ENCODE measurements at regions not wholly inside any gene's neighbourhood (a gene's known extent, or its start where the extent isn't known, plus 50 kb on each side); places are given as distances from the start of the nearest gene placed in this dataset.
"Not testable (repeated sequence)": the region's sequence is repeated elsewhere in the genome, so short reads cannot be mapped to it uniquely, and the experiment has no call there.

- DNase-seq (ENCODE audit: low read depth in 4 of 4, low spot score in 1 of 4) = no peak
Measured at GRCh38 chr1:29428280-29428615, 191.9 kb downstream of the PTPRU start.

DNA sequence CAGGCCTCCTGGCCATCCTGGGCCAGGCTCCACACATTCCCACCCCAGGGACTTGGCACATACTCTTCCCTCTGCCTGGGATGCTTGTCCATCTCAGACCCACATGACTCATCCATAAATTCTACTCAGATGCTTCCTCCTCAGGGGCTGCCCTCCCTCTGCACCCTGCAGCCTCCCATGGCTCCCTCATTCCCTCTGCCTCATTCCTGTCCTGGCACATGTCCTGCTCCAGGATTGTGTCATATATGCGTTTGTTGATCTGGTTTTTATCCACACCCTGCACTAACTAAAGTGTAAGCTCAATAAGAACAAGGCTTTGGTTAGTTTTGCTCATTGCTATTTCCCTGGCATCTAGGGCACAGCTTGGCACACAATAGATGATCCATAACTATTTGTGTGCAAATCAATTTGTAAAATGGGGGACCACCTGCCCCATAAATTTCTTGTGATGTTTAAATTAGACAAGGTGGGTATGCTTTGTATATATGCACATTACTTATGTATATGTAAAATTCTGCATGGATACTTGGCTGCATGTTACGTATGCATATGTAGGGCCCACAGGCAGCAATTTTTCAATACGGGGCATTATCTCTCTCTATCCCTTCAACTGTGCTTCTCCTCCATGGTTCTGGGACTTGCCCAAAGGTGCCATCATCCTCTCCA, 191.4 kb downstream of the PTPRU start:
- no peak for DNase-seq (ENCODE audit: low read depth in 4 of 4, low spot score in 1 of 4)

DNA sequence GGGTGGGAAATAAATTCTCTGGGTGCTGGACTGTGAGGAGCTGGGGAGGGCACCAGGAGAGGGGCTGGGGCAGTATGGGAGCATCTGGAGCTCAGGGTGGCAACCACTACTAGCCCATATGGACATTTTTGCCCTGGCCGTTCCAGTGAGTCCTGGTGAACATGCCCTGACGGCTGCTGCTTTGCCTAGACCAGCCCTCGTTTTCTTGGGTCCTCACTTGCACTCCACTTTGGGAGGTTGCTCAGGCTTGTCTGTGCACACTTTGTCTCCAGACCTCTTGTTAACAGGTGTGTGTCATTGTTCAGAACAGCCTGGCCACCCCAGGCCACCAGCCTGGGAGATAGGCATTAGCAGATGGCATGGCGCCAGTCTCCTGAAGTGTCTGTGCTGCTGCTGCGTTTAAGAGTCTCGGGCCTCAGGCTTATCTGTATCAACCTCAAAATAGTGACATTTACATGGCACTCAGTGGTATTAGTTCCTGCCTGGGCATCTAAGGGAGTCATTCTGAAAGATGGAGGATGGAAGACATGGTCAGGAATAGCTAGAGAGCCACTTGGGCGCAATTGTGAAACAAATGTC, 190.5 kb downstream of the PTPRU start:
- no peak for DNase-seq (ENCODE audit: low read depth in 4 of 4, low spot score in 1 of 4)

DNA sequence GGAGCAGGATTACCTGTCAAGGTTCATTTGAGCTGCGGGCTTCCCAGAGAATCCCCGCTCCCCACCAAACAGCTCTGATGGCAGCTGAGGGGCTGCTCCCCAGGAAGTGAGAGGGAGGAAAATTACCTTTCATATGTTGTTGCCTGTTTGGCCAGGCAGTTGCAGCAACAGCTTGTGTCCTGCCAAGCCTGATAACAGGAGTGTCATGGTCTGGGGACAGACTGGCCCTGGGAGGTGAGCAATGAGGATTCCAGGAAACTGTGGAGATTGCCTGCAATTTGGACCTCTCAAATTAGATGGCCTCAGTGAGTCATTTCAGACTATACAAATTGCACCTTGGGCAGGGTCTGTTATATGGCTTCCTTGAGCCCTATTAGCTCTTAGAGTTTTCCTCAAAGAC, 189.3 kb downstream of the PTPRU start:
- DNase-seq (ENCODE audit: low read depth in 4 of 4, low spot score in 1 of 4) = no peak

DNA sequence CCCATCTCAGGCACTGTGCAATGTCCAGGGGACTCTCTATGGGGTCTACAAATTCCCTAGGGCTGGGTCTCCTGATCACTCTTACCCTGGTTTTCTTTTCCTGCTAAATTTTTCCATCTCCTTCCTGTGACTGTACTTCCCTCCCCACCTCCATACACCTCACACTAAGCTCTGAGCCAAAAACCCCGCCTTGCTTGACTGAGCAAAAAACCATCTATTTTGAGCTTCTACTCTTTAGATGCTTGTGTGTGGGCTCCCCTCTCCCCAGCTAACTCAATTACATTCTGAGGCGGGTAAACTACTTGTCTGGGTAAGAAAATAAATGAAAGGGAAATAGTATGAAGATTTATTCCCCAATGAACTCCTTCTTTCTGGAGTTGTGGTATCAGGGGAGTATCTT, 187.9 kb downstream of the PTPRU start:
- no peak for DNase-seq (ENCODE audit: low read depth in 4 of 4, low spot score in 1 of 4)

GRCh38 chr1:29420202-29420601, 183.9 kb downstream of the PTPRU start:
- no peak for DNase-seq (ENCODE audit: low read depth in 4 of 4, low spot score in 1 of 4)

- no peak for DNase-seq (ENCODE audit: low read depth in 4 of 4, low spot score in 1 of 4)
Measured at GRCh38 chr1:29417971-29418370, 181.6 kb downstream of the PTPRU start.

DNA sequence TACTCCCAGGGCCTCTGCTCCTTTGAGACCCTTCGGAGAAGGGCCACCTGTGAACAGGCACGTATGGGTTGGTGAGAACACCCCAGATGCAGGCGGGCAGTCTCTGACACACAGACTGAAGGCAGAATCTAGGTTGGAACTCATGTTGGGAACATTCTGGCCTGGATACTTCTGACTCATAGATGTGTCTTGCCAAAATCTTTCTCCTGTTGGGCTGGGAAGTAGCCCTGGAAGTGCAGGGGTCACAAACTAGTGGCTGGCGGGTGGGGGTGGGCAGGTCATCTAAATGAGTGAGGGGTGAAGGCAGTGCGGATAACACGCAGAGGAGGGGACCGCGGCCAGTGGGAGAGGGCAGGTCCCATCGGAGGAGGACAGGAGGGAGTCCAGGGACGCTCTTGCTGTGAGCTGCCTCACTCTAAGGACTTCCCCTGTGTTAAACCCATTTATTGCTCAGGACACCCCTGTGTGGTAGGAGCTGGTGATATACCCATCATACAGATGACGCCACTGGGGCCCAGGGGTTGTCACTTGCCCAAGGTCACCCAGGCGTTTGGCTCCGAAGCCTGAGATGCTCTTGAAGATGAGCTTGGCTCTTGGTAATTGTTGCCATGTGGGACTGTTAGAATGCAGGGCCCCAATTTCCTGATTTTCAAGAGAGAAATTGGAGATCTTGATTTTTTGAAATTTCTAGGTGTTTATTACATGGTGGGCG, 181.0 kb downstream of the PTPRU start:
- DNase-seq (ENCODE audit: low read depth in 4 of 4, low spot score in 1 of 4) = no peak

DNA sequence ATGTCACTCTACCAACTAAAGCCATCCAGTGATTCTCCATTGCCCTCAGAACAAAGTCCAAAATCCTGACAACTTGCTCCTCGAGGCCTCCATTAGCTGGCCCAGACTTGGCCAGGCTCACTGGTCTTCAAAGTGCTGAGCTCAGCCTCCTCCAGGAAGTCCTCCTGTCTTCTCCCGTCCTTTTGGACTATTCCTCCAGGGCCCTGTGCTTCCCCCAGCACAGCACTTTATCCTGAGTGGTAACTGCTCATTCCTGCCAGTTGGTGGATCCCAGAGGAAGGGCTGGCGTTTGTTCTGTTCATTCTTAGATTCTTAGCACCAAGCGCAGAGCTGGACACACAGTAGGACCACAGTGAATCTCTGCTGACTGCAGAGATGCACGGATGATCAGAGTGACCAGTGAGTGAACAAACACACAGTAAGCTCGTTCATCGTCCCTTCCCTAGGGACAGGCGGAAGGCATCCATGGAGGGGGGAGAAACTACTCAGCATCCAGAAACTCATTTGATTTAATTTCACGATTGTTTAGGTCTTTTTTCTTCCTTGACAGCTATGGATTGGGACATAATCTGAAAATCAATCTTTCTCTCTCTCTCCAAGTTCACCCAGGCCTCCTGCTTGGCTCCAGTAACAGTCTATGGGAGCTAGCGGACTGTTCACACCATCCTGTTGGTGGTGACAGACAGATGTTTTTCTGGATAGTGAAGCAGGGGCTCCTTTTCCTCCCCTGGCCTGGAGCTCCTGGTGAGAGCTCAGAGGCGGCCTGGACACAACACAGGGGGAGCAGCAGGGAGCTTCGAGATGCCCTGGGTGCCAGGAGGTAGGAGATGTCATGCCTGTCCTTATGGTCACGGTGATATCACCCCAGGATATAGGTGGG, 180.2 kb downstream of the PTPRU start:
- DNase-seq (ENCODE audit: low read depth in 4 of 4, low spot score in 1 of 4) = no peak

DNA sequence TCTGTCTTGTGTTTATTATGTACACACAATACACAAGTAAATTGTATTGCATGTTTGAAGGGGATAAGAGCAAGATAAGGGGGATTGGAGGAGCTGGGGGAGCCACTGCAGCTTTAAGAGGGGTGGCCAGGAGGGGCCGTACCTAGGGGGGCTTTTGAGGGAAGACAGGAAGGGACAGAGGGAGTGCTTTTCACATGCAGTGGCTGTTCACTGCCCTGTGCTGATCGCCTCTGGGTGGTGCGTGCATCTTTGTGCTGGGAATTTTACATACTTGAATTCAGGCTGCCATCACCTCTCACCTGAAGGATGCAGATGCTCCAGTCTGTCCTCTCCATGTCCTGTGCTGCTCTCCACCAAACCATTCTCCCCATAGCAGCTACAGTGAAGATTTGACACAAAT, 179.5 kb downstream of the PTPRU start:
- no peak for DNase-seq (ENCODE audit: low read depth in 4 of 4, low spot score in 1 of 4)

DNA sequence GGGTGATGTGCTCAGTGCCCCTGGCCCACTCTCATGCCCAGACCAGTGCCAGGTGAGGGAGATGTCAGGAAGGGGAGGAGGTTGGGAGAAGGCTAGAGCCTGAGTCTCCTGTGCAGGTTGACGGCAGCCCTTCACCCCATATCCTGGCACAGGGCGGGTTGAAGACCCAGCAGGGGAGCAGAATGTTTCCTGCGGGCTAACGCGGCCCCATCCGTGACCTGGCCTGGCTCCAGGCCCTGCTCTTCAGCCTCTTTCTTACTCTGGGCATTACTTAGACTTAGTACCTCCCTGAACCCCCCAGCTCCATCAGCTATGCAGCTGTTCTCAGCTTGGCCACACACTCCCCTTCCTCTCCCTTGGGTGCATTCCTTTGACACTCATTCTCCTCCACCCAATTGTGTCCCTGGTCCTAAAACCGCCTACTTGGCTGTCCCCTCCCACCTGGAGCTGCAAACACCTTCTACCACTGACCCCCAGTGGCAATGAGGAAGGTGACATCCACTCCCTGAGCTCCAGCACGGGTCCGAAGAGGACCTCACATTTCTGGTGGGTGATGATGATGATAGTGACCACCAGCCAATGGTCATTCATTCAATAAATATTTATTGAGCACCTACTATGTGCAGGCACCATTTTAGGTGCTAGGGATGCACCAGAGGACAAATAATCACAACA, 179.0 kb downstream of the PTPRU start:
- DNase-seq (ENCODE audit: low read depth in 4 of 4, low spot score in 1 of 4) = no peak

- DNase-seq (ENCODE audit: low read depth in 4 of 4, low spot score in 1 of 4) = no peak
Measured at GRCh38 chr1:29414086-29414485, 177.8 kb downstream of the PTPRU start.

GRCh38 chr1:29413661-29414060, 177.3 kb downstream of the PTPRU start:
- no peak for DNase-seq (ENCODE audit: low read depth in 4 of 4, low spot score in 1 of 4)

DNA sequence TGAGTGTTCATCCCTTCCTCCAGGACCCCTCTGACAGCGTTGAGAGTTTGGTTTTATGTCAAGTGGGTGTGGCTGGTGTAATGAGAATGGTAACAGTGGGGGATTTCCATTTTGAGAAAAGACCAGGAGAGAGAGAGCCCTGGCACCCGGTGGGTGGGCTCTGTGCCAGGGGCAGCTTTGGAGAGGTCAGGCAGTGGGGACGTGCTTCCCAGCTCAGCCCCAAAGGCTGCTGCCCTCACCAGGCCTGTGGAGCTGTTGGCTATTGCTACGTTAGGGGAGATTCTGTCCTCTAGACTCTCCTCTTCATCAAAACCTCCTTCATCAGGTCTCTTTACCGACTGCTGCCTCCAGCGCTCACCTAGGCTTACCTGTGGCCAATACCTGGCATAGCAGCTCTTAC, 176.3 kb downstream of the PTPRU start:
- DNase-seq (ENCODE audit: low read depth in 4 of 4, low spot score in 1 of 4) = no peak

DNA sequence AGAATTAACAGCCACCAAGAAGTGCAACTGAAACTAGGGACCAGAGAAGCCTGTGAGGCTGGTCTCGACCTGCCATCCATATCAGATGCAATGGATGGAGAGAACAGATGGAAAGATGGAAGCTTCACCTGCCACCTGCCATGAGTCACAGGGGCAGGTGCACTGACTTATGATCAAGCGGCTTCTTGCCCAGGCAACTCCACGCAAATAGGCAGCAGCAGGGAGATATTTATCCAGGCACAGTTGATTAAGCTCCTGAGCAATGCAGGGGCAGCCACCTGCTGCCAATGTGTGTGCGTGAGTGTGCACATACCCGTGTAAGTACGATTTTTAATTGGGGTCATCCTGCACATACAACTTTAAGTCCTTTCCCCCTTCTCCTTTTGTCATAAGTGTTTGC, 174.2 kb downstream of the PTPRU start:
- DNase-seq (ENCODE audit: low read depth in 4 of 4, low spot score in 1 of 4) = no peak

DNA sequence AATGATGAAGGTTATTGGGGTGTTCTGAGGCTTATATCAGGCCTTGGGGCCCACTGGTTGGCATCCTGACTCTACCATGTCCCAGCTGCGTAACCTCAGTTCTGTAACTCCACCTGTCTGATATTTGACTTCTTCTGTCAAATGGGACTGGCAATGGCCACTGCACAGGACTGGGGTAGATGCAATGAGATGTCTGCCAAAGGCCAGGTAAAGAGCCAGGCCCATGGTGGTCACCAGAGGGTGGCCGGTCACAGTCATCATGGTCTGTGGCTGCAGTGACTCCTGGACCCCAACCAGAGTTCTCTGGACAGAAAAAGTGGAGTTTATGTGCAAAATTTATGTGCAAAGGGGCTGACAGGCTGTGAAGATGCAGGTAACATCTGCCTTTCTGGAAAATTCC, 173.3 kb downstream of the PTPRU start:
- no peak for DNase-seq (ENCODE audit: low read depth in 4 of 4, low spot score in 1 of 4)

- no peak for DNase-seq (ENCODE audit: low read depth in 4 of 4, low spot score in 1 of 4)
Measured at GRCh38 chr1:29408831-29409605, 172.7 kb downstream of the PTPRU start.

DNA sequence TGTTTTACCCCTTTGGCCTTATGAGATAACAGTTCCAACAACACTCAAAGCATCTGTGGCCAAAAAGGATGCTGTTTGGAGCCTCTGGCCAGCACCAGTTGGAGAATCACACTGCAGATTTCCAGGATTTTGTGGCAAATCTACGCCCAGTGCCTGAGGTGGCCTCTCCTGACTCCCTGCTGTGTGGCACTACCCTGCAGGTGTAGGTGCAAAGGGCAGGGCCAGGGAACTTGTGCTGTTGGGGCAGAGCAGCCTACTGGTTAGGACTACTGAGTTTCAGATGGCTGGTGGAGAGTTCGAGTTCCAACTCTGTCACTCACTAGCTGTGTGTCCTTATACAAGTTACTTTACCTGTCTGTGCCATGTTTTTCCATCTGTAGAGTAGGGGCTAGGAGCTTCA, 170.5 kb downstream of the PTPRU start:
- no peak for DNase-seq (ENCODE audit: low read depth in 4 of 4, low spot score in 1 of 4)

- DNase-seq (ENCODE audit: low read depth in 4 of 4, low spot score in 1 of 4) = not testable (repeated sequence)
Measured at GRCh38 chr1:29400203-29400602, 163.9 kb downstream of the PTPRU start.

DNA sequence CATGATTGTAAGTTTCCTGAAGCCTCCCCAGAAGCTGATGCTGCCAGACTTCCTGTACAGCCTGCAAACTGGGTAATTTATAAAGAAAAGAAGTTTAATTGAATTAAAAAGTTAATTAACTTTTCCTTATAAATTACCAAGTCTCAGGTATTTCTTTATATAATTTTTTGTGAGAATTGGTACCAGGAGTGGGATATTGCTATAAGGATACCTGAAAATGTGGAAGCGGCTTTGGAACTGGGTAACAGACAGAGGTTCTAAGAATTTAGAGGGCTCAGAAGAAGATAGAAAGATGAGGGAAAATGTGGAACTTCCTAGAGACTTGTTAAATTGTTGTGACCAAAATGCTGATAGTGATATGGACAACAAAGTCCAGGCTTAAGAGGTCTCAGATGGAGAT, 163.1 kb downstream of the PTPRU start:
- no peak for DNase-seq (ENCODE audit: low read depth in 4 of 4, low spot score in 1 of 4)

DNA sequence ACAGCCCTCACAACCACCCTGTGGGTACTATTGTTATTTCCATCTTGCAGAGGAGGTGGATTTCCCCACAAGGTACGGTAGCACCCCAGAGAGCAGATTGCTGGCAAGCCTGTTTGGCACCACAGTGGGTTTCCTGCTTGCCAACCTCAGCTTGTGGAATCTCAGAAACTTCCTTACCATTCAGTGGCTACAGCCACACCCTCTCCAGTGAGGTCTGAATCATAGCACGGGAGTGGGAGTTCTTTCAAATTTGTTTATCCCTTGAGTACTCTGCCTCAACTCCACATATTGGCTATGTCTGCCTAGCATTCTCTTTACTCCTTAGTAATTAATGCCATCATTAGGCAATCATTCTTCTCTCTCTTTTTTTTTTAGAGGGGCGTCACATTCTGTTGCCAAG, 162.1 kb downstream of the PTPRU start:
- DNase-seq (ENCODE audit: low read depth in 4 of 4, low spot score in 1 of 4) = no peak

Data from stimulated activated CD4-positive, alpha-beta T cell treated with anti-CD3 and anti-CD28 coated beads, Interleukin-1b, Interleukin-23, amount 100 ng/mL, for 24 hours (primary cell).